Cardiac fibroblast (primary cell): ENCODE measurements at regions not wholly inside any gene's neighbourhood (a gene's known extent, or its start where the extent isn't known, plus 50 kb on each side); places are given as distances from the start of the nearest gene placed in this dataset.

Experiments
- DNase-seq, 2 donors: peaks; one replicate each; pipeline versions ENCODE4 v3.0.0 to v3.0.0-alpha.2; 2010; ENCODE audit warnings: low read depth in 2 of 2
- H3K4me3 ChIP-seq, 2 donors: replicated peaks in 1 of 2; 1 replicate in 1 of 2; 2 replicates in 1 of 2; pipeline ENCODE4 v1.5.1; 2011; ENCODE audit warnings: low read depth in 2 of 2, low read length in 2 of 2, mild to moderate bottlenecking in 2 of 2, moderate library complexity in 1 of 2
- TF ChIP-seq, protein P1 (sequence below): IDR thresholded peaks from one replicate; pipeline ENCODE4 v1.5.1; 2011; ENCODE audit warnings: low read depth, mild to moderate bottlenecking, low read length, inconsistent platforms

DNA sequence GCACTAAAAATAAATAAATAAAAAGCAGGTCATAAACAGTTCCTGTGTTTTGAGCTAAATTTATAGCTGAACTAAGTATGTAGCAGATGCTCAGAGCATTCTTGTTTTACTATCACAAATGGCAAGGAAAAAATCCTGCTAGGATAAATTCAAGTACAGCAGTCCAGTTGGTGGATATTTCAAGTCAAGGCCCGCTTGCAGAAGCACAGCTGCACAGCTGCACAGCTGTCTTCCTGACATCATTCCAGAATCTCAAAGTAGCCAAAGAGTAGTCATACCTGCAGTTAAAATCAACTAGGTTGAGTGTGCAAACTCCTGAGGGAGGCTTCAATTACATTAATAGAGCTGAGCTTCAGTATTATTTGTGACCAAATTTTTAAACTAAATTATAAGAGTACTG lies 297.7 kb upstream of the MANEA start:
- no peak for DNase-seq
- no peak overlapping the region for H3K4me3 ChIP-seq
- TF ChIP-seq, protein P1, sequence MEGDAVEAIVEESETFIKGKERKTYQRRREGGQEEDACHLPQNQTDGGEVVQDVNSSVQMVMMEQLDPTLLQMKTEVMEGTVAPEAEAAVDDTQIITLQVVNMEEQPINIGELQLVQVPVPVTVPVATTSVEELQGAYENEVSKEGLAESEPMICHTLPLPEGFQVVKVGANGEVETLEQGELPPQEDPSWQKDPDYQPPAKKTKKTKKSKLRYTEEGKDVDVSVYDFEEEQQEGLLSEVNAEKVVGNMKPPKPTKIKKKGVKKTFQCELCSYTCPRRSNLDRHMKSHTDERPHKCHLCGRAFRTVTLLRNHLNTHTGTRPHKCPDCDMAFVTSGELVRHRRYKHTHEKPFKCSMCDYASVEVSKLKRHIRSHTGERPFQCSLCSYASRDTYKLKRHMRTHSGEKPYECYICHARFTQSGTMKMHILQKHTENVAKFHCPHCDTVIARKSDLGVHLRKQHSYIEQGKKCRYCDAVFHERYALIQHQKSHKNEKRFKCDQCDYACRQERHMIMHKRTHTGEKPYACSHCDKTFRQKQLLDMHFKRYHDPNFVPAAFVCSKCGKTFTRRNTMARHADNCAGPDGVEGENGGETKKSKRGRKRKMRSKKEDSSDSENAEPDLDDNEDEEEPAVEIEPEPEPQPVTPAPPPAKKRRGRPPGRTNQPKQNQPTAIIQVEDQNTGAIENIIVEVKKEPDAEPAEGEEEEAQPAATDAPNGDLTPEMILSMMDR, result no peak

DNA sequence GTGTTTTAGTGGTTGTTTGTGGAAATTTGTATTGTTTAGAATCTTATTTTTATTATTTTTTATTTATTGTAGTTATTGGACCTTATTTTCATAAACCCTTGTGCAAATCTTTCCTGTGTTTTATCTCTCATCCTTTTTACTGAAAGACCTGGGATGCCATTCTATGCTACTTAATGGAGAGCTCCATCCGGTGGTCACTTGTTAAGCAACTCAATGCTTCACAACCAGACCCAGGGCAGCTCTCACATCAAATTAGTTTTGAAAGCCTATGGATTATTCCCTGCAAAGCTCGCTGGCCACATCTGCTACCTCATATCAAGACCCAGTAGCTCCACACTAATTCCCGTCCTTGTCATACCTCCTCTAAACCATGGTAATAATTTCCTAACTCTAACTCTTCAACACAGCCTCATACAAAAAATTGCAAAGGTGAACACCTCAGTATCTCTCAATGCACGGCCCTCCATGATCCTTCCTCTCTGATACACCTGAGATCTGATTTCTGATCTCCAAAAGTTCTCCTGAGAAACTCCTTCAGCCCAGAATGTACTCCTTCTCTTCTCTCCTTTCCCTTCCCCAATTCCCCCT lies 296.6 kb upstream of the MANEA start:
- peak; percentile 15 to 50 for DNase-seq
- no peak overlapping the region for H3K4me3 ChIP-seq
- TF ChIP-seq, protein P1, result peak; percentile 28

DNA sequence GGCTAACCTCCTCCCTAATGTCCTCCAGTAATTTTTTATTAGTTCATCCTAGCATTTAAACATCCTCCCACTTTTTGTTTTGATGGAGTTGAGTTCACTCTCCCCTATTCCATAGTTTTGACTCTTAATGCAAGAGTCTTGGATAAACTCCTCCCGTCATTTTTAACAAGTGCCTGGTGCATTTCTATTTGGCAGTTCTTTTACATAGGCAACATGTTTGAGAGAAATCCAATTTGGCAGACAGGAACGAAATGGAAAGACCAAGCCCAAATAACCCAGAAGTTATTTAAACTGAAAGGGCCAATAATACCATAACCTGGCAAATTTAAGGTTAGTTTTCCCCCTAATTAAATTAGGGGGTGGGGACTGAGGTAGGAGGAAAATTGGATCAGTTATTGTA lies 291.5 kb upstream of the MANEA start:
- no peak overlapping the region for H3K4me3 ChIP-seq
- no peak for DNase-seq
- TF ChIP-seq, protein P1, result no peak

DNA sequence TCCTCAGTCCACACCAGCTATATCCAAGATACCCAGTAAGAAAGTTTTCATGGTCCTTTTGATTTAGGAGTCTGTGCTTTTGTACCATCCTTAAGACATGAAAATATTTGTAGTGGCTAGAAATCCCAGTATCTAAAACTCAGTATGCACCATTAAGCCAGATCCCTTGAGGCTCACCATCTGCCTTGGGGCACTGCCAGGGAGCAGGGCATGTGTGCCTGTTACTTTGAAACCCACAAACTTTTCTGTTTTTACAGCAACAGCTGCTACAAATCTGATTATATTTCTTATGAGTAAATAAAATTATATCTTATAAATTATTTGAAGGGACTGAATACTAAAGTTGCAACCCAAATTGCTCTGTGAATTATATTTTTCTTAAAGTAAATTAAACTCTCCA lies 290.5 kb upstream of the MANEA start:
- H3K4me3 ChIP-seq, result no peak overlapping the region
- TF ChIP-seq, protein P1, result no peak
- DNase-seq, result no peak

DNA sequence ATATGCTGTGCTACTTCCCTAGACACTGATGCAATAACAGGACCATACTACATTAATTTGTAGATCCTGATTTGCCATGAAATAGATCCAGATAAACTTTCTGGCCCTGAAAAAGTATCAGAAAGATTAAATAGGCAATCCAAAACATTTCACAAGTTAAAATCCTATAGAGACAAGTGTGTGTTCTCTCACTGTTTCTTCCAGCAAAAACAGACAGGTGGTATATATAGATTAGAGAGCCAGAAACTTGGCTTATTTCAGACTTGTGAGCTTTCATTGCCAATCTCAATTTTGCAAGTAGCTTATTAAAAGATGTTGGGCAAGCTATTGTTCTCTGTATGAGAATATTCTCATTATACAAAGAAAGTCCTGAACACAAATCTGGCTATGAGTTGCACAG lies 289.1 kb upstream of the MANEA start:
- no peak for DNase-seq
- H3K4me3 ChIP-seq, result no peak overlapping the region
- TF ChIP-seq, protein P1, result no peak

DNA sequence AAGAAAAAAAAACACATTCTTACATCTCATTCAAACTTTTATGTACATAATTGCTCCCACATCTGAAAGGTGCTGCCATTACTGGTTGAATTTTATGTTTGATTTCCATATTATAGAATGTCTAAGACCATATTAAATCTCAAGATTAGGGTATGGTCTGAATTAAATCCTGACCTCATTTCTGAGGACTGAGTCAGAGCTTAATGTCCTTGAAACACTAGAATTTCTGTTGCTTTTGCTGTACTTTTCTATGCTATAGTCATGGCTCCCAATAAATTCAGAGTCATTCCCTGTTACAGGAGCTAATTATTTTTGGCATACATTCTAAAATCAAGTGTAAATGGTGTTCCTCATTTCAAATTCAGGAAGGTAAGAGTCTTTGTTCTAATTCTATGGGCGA lies 285.3 kb upstream of the MANEA start:
- H3K4me3 ChIP-seq, result no peak overlapping the region
- TF ChIP-seq, protein P1, result no peak
- DNase-seq, result no peak

DNA sequence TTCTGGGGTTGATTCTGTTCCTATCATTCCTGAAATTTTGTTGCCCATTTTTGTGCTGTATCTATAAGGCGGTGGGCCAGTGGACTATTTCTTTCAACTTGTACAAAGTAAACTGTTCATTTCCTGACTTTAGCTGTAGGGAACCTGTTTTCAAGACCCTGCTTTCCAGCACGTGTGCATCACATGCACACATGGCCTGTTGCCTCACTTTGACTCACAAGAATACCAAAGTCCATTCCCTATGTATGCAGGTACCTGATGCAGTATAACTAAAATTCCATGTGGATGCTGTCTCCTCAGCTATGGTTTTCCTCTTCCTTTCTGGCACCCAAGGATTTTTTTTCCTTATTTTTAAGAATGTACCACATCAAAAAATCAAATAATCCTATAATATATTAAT lies 284.1 kb upstream of the MANEA start:
- no peak overlapping the region for H3K4me3 ChIP-seq
- no peak for DNase-seq
- TF ChIP-seq, protein P1, result no peak
